Hepatocyte (in vitro differentiated cells): ENCODE measurements at regions not wholly inside any gene's neighbourhood (a gene's known extent, or its start where the extent isn't known, plus 50 kb on each side); places are given as distances from the start of the nearest gene placed in this dataset.
A peak's percentile ranks its signal among the peaks of the same experiment; 100 is the strongest.

Experiments used
- DNase-seq: peaks from one replicate; pipeline ENCODE4 v3.0.0-alpha.2; 2016; ENCODE audit warnings: low spot score
- H2AFZ ChIP-seq: fragments of 200-600 bp; sonication (generic); 2 replicates; pipeline ENCODE4 v1.6.0; 2016; ENCODE audit warnings: antibody characterized with exemption, mild to moderate bottlenecking
- H3K27ac ChIP-seq: fragments of 200-600 bp; sonication (generic); 2 replicates; pipeline ENCODE4 v1.5.1; 2016; ENCODE audit warnings: mild to moderate bottlenecking
- H3K27me3 ChIP-seq: fragments of 200-600 bp; sonication (generic); 2 replicates; pipeline ENCODE4 v1.6.1; 2016
- H3K36me3 ChIP-seq: fragments of 200-600 bp; sonication (generic); replicated peaks from 2 replicates; pipeline ENCODE4 v1.5.1; 2016; ENCODE audit warnings: low read depth; ENCODE audit not compliant: insufficient read depth
- H3K4me1 ChIP-seq: fragments of 200-600 bp; sonication (generic); 2 replicates; pipeline ENCODE4 v1.5.1; 2016; ENCODE audit warnings: mild to moderate bottlenecking, moderate library complexity; ENCODE audit not compliant: insufficient read depth
- H3K4me2 ChIP-seq: fragments of 200-600 bp; sonication (generic); 2 replicates; pipeline ENCODE4 v1.6.0; 2016
- H3K4me3 ChIP-seq: fragments of 200-600 bp; sonication (generic); 2 replicates; pipeline ENCODE4 v1.5.1; 2016; ENCODE audit warnings: mild to moderate bottlenecking
- H3K79me2 ChIP-seq: fragments of 200-600 bp; sonication (generic); 2 replicates; pipeline ENCODE4 v1.6.0; 2017; ENCODE audit warnings: mild to moderate bottlenecking
- H3K9me2 ChIP-seq: fragments of 200-600 bp; sonication (generic); replicated peaks from 2 replicates; pipeline ENCODE4 v1.6.0; 2017; ENCODE audit warnings: mild to moderate bottlenecking; ENCODE audit not compliant: insufficient read depth
- H3K9me3 ChIP-seq: fragments of 200-600 bp; sonication (generic); 2 replicates; pipeline ENCODE4 v1.5.1; 2016; ENCODE audit warnings: low read depth, mild to moderate bottlenecking
- H4K20me1 ChIP-seq: fragments of 200-600 bp; sonication (generic); 2 replicates; pipeline ENCODE4 v1.6.0; 2016; ENCODE audit warnings: mild to moderate bottlenecking; ENCODE audit not compliant: insufficient read depth, poor library complexity, severe bottlenecking
- CTCF ChIP-seq: fragments of 200-600 bp; sonication (generic); IDR thresholded peaks from 2 replicates; pipeline ENCODE4 v1.5.1; 2016; ENCODE audit warnings: antibody characterized with exemption, mild to moderate bottlenecking; ENCODE audit not compliant: poor library complexity
- EZH2 ChIP-seq: fragments of 200-600 bp; sonication (generic); IDR thresholded peaks from 2 replicates; pipeline ENCODE4 v1.6.1; 2016; ENCODE audit warnings: antibody characterized with exemption, mild to moderate bottlenecking, borderline replicate concordance
- EZH2phosphoT487 ChIP-seq: fragments of 200-600 bp; sonication (generic); IDR thresholded peaks from one replicate; pipeline ENCODE4 v1.6.1; 2018; ENCODE audit warnings: antibody characterized with exemption, mild to moderate bottlenecking, low read depth, moderate library complexity; ENCODE audit not compliant: unreplicated experiment, severe bottlenecking
- WGBS: methylation state at CpG from one replicate; pipeline ENCODE4 v1.1.6; 2016; ENCODE audit warnings: low lambda C conversion rate; ENCODE audit errors: missing lambda C conversion rate; 5-methylcytosine and 5-hydroxymethylcytosine counted together

GRCh38 chr1:168843950-168844349 lies 114.9 kb upstream of the DPT start:
- no peaks in the 10 kb centered on the region for H3K36me3 ChIP-seq
- H3K79me2 ChIP-seq = no peaks in the 10 kb centered on the region
- no peak for DNase-seq

GRCh38 chr1:168845140-168845539 lies 116.1 kb upstream of the DPT start:
- no peaks in the 10 kb centered on the region for H3K9me2 ChIP-seq
- no peaks in the 10 kb centered on the region for H3K36me3 ChIP-seq
- no peak overlapping the region for H3K4me2 ChIP-seq
- no peaks in the 10 kb centered on the region for H3K79me2 ChIP-seq
- 93% methylated on average over 2 of the region's 2 CpGs for WGBS
- no peaks in the 10 kb centered on the region for H3K4me1 ChIP-seq
- H3K4me3 ChIP-seq = no peak overlapping the region
- TF ChIP-seq CTCF (no peak), EZH2phosphoT487 (no peak), EZH2 (no peak)
- H3K27ac ChIP-seq = no peak overlapping the region
- H4K20me1 ChIP-seq = no peaks in the 10 kb centered on the region
- DNase-seq = no peak
- no peaks in the 10 kb centered on the region for H3K9me3 ChIP-seq
- no peaks in the 10 kb centered on the region for H3K27me3 ChIP-seq
- no peak overlapping the region for H2AFZ ChIP-seq

More at GRCh38 chr1:168843950-168844349, 114.9 kb upstream of the DPT start:
- Histone ChIP-seq H2AFZ (no peak overlapping the region), H3K4me1 (no peaks in the 10 kb centered on the region), H3K9me3 (no peaks in the 10 kb centered on the region), H3K27me3 (no peaks in the 10 kb centered on the region), H3K4me2 (no peak overlapping the region), H3K9me2 (no peaks in the 10 kb centered on the region), H3K4me3 (no peak overlapping the region), H4K20me1 (no peaks in the 10 kb centered on the region), H3K27ac (peak overlapping the region; percentile 79)
- TF ChIP-seq EZH2 = no peak
- no peak for TF ChIP-seq EZH2phosphoT487
- no peak for TF ChIP-seq CTCF
- WGBS = 100% methylated on average over 2 of the region's 2 CpGs

- H3K4me3 ChIP-seq = no peak overlapping the region
- no peak overlapping the region for H2AFZ ChIP-seq
- TF ChIP-seq EZH2 (no peak), EZH2phosphoT487 (no peak), CTCF (no peak)
- H3K27ac ChIP-seq = no peak overlapping the region
- no peaks in the 10 kb centered on the region for H3K27me3 ChIP-seq
- no peaks in the 10 kb centered on the region for H3K9me3 ChIP-seq
- H3K4me1 ChIP-seq = no peaks in the 10 kb centered on the region
- DNase-seq = no peak
- no peaks in the 10 kb centered on the region for H3K9me2 ChIP-seq
- H3K36me3 ChIP-seq = no peaks in the 10 kb centered on the region
- H4K20me1 ChIP-seq = no peaks in the 10 kb centered on the region
- 95% methylated on average over 3 of the region's 3 CpGs for WGBS
- no peaks in the 10 kb centered on the region for H3K79me2 ChIP-seq
- no peak overlapping the region for H3K4me2 ChIP-seq
Observed at GRCh38 chr1:168848051-168848450, 119.0 kb upstream of the DPT start.

- Histone ChIP-seq H2AFZ (no peak overlapping the region), H3K4me3 (no peak overlapping the region), H3K4me1 (peaks cover 14% of the 10 kb centered on the region), H3K27me3 (no peaks in the 10 kb centered on the region), H3K4me2 (peak overlapping the region; percentile 5), H3K9me3 (no peaks in the 10 kb centered on the region), H3K27ac (peak overlapping the region; percentile 9), H3K36me3 (no peaks in the 10 kb centered on the region), H3K9me2 (no peaks in the 10 kb centered on the region), H3K79me2 (no peaks in the 10 kb centered on the region), H4K20me1 (no peaks in the 10 kb centered on the region)
- no peak for DNase-seq
- TF ChIP-seq CTCF = no peak
Observed at GRCh38 chr1:168861421-168862004, 132.5 kb upstream of the DPT start.
